K562 (cell line): ENCODE measurements at regions not wholly inside any gene's neighbourhood (a gene's known extent, or its start where the extent isn't known, plus 50 kb on each side); places are given as distances from the start of the nearest gene placed in this dataset.

Source experiments
- ATAC-seq: fragments of 200-7000 bp; cut with Tn5 transposase; 3 replicates; pipeline ENCODE4 v1.9.1; 2020; ENCODE audit warnings: moderate library complexity
- BruUV-seq: library from RNA; stranded (reverse); fragments of 400-500 nt; replicated peaks from 2 replicates; lab custom pipeline; 2021; lab: Mats Ljungman, UMichigan
- CTCF ChIA-PET: fragments of 300-600 bp; formaldehyde crosslinking; extraction: SDS; loops from one replicate; lab custom pipeline; 2021; ENCODE audit warnings: low intra/inter-chr PET ratio; lab: Yijun Ruan, JAX
- POLR2A ChIA-PET: fragments of 300-600, 350-650 bp; sonication (Branson Sonifier 250); formaldehyde crosslinking; extraction: SDS; loops from one replicate; lab custom pipeline; 2021; ENCODE audit warnings: antibody characterized with exemption, inconsistent platforms; lab: Yijun Ruan, JAX
- DNase-seq, 4 experiments: peaks; one replicate each; pipeline versions ENCODE4 v3.0.0 to v3.0.0-alpha.2; 2011 to 2018; ENCODE audit warnings: low spot score in 3 of 4, mixed read lengths in 3 of 4; ENCODE audit errors: extremely low read depth in 1 of 4
- FAIRE-seq: peaks from 2 replicates; lab custom pipeline; 2011; peaks lifted over from hg19 to GRCh38; lab: Jason Lieb, UNC
- H2AFZ ChIP-seq: 2 replicates; pipeline ENCODE4 v1.6.0; 2011; ENCODE audit warnings: low read depth, low read length, control low read depth, inconsistent platforms
- H3K27ac ChIP-seq: fragments of 200-600 bp; 3 replicates; pipeline ENCODE4 v1.8.0; 2011; ENCODE audit warnings: low read depth, mild to moderate bottlenecking, control low read depth, inconsistent platforms, low read length, moderate library complexity, mixed read lengths; ENCODE audit errors: extremely low read depth
- H3K27me3 ChIP-seq, 2 experiments: fragments of 300-600 bp in 1 of 2; 2 replicates in 1 of 2; 3 replicates in 1 of 2; pipeline versions ENCODE4 v1.6.0 to v1.8.0; 2011; ENCODE audit warnings: inconsistent platforms in 2 of 2, low read length in 2 of 2, mild to moderate bottlenecking in 1 of 2, mixed read lengths in 1 of 2, moderate library complexity in 1 of 2; ENCODE audit not compliant: control insufficient read depth in 2 of 2, insufficient read depth in 2 of 2
- H3K36me3 ChIP-seq: fragments of 300-600 bp; 3 replicates; pipeline ENCODE4 v1.8.0; 2011; ENCODE audit warnings: mild to moderate bottlenecking, low read length, inconsistent platforms; ENCODE audit not compliant: control insufficient read depth, insufficient read depth
- H3K4me1 ChIP-seq, 2 experiments: fragments of 200-600 bp in 1 of 2; replicated peaks in 1 of 2; 2 replicates in 1 of 2; 3 replicates in 1 of 2; pipeline versions ENCODE4 v1.5.1 to v1.8.0; 2011; ENCODE audit warnings: inconsistent platforms in 2 of 2, low read length in 2 of 2, mild to moderate bottlenecking in 1 of 2, mixed read lengths in 1 of 2, moderate library complexity in 1 of 2; ENCODE audit not compliant: control insufficient read depth in 2 of 2, insufficient read depth in 2 of 2
- H3K4me2 ChIP-seq: 2 replicates; pipeline ENCODE4 v1.6.1; 2011; ENCODE audit warnings: low read length, control low read depth, inconsistent platforms, mixed read lengths; ENCODE audit not compliant: insufficient read depth
- H3K4me3 ChIP-seq: fragments of 200-600 bp; sonication (generic), shearing (Covaris generic); 2 replicates; pipeline ENCODE4 v1.5.1; 2016; ENCODE audit warnings: control low read depth, inconsistent platforms
- H3K79me2 ChIP-seq: fragments of 200-600 bp; 3 replicates; pipeline ENCODE4 v1.8.0; 2011; ENCODE audit warnings: low read length, inconsistent platforms; ENCODE audit not compliant: control insufficient read depth, insufficient read depth
- H3K9ac ChIP-seq, 2 experiments: 2 replicates each; pipeline versions ENCODE4 v1.6.0 to v1.6.1; 2011; ENCODE audit warnings: low read depth in 2 of 2, low read length in 2 of 2, control low read depth in 1 of 2, inconsistent platforms in 1 of 2, mild to moderate bottlenecking in 1 of 2, mixed read lengths in 1 of 2; ENCODE audit not compliant: insufficient read depth in 1 of 2
- H3K9me1 ChIP-seq: one replicate; pipeline ENCODE4 v1.6.0; 2011; ENCODE audit warnings: inconsistent platforms, mild to moderate bottlenecking, low read length, moderate library complexity; ENCODE audit not compliant: control insufficient read depth, insufficient read depth
- H3K9me3 ChIP-seq: replicated peaks from 2 replicates; pipeline ENCODE4 v1.5.1; 2011; ENCODE audit warnings: low read depth, low read length, inconsistent platforms; ENCODE audit not compliant: control insufficient read depth, insufficient read depth
- H4K20me1 ChIP-seq: replicated peaks from 2 replicates; pipeline ENCODE4 v1.6.1; 2011; ENCODE audit warnings: low read length, inconsistent platforms, mixed read lengths; ENCODE audit not compliant: control insufficient read depth, insufficient read depth
- CBX5 ChIP-seq: IDR thresholded peaks from 2 replicates; pipeline ENCODE4 v1.6.1; 2014; ENCODE audit warnings: low read depth, borderline replicate concordance
- GTF2E2 ChIP-seq: fragments of 200-800 bp; sonication (Bioruptor generic); IDR thresholded peaks from 2 replicates; pipeline ENCODE4 v1.6.1; 2016; ENCODE audit warnings: missing genetic modification characterization, missing compliant biosample characterization
- HCFC1 ChIP-seq: IDR thresholded peaks from 2 replicates; pipeline ENCODE4 v1.6.1; 2012; ENCODE audit warnings: low read depth, low read length, improper control_type of control experiment
- MBD1 ChIP-seq: fragments of 250-450 bp; sonication (Bioruptor Pico); IDR thresholded peaks from 2 replicates; pipeline ENCODE4 v1.8.0; 2022; ENCODE audit warnings: inconsistent platforms
- ZKSCAN3 ChIP-seq: fragments of 250-450 bp; sonication (Bioruptor Pico); IDR thresholded peaks from 2 replicates; pipeline ENCODE4 v1.4.0; 2020
- ZNF41 ChIP-seq: fragments of 250-450 bp; sonication (Bioruptor Pico); conservative IDR thresholded peaks from 2 replicates; pipeline ENCODE4 v1.4.0; 2020; ENCODE audit warnings: mild to moderate bottlenecking
- ZNF668 ChIP-seq: fragments of 250-450 bp; sonication (Bioruptor Pico); IDR thresholded peaks from 2 replicates; pipeline ENCODE4 v1.8.0; 2022; ENCODE audit warnings: mild to moderate bottlenecking, inconsistent platforms
- WGBS: fragments of 100-300 bp; shearing (Covaris generic); methylation state at CpG from one replicate; pipeline ENCODE4 v1.1.6; 2016; ENCODE audit warnings: low coverage, mixed read lengths; ENCODE audit not compliant: insufficient coverage; ENCODE audit errors: missing lambda C conversion rate; 5-methylcytosine and 5-hydroxymethylcytosine counted together
- in situ Hi-C: fragments of 300-500 bp; cut with MboI; formaldehyde crosslinking; loops from 4 replicates; pipeline ENCODE4 v1.15.0; 2018; ENCODE audit warnings: inconsistent platforms, mixed read lengths
- intact Hi-C: fragments of 100-400 bp; cut with micrococcal nuclease; formaldehyde crosslinking; loops from 2 replicates; pipeline ENCODE4 v1.14.2; 2022

DNA sequence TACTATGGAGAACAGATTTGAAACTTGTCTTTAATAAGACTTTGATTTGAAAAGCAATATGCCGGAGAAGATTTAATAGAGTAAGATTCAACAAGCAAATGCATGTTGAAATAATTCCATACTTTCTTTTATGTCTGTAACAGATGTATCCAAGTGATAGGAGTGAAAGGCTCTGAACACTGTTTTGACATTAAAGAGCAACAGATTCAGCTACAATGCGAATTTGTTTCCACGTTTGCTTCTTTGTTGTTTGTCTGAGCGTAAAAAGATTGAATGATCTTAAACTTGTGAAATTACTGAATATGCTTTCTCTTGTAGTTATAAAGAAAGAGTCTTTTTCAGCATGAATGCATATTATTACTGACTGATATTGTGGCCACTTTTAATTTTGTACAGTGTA lies 2612.9 kb downstream of the PCDH9 start:
- no TSS peak for BruUV-seq
- 0% methylated on average over 4 of the region's 4 CpGs for whole genome bisulfite sequencing
- no peaks in the 10 kb centered on the region for H3K4me1 ChIP-seq
- H3K27me3 ChIP-seq, result no peaks in the 10 kb centered on the region
- no peak overlapping the region for H3K4me2 ChIP-seq
- CTCF ChIA-PET, result no interaction called here
- no peak overlapping the region for H2AFZ ChIP-seq
- no peak for TF ChIP-seq MBD1 (CRISPR knock-in tag)
- no peak for TF ChIP-seq GTF2E2 (tag)
- TF ChIP-seq ZKSCAN3 (CRISPR knock-in tag), result no peak
- TF ChIP-seq ZNF41 (CRISPR knock-in tag), result no peak
- no peak for TF ChIP-seq ZNF668 (CRISPR knock-in tag)
- no peak for TF ChIP-seq HCFC1
- TF ChIP-seq CBX5, result no peak
- no peaks in the 10 kb centered on the region for H3K9me3 ChIP-seq
- intact Hi-C loops, result no loop called here
- no peaks in the 10 kb centered on the region for H3K9me1 ChIP-seq
- H3K36me3 ChIP-seq, result no peaks in the 10 kb centered on the region
- FAIRE-seq (no peak), DNase-seq (no peak), ATAC-seq (no peak)
- no peak overlapping the region for H3K4me3 ChIP-seq
- in situ Hi-C loops, result no loop called here
- H3K79me2 ChIP-seq, result no peaks in the 10 kb centered on the region
- no peaks in the 10 kb centered on the region for H4K20me1 ChIP-seq
- POLR2A ChIA-PET, result no interaction called here
- no peak overlapping the region for H3K9ac ChIP-seq
- H3K27ac ChIP-seq, result no peak overlapping the region
